GM19239 (cell line): ENCODE measurements at regions not wholly inside any gene's neighbourhood (a gene's known extent, or its start where the extent isn't known, plus 50 kb on each side); places are given as distances from the start of the nearest gene placed in this dataset.

Experiments
- DNase-seq: peaks from one replicate; pipeline ENCODE4 v3.0.0; 2011; ENCODE audit warnings: low spot score; ENCODE audit not compliant: insufficient read length
- FAIRE-seq: peaks from 2 replicates; lab custom pipeline; 2011; peaks lifted over from hg19 to GRCh38; lab: Jason Lieb, UNC

GRCh38 chr6:115733426-115733825 lies 327.3 kb downstream of the FRK start:
- DNase-seq (no peak), FAIRE-seq (no peak)

GRCh38 chr6:115729036-115729435 lies 331.7 kb downstream of the FRK start:
- DNase-seq (no peak), FAIRE-seq (no peak)

- FAIRE-seq: no peak
- DNase-seq: no peak
Observed at GRCh38 chr6:115728171-115728570, 332.5 kb downstream of the FRK start.

DNA sequence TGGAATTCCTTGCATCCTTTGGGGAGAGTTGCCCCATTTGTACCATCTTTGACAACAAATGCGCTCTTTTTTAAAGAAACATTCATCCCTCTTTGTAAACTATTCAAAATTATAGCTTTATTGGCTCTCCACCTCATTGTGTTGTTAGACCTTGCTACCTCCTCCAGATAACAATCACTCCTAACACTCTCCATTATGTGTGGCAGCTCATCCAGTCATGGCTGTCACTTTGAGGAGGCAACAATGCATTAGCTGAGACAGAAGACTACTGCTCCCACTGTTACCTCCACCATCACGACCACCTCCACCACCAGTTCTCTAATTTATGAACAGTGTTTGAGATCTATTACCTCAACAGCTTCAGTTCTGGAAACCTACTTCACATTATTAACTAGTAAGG lies 339.1 kb downstream of the FRK start:
- FAIRE-seq (no peak), DNase-seq (no peak)

DNA sequence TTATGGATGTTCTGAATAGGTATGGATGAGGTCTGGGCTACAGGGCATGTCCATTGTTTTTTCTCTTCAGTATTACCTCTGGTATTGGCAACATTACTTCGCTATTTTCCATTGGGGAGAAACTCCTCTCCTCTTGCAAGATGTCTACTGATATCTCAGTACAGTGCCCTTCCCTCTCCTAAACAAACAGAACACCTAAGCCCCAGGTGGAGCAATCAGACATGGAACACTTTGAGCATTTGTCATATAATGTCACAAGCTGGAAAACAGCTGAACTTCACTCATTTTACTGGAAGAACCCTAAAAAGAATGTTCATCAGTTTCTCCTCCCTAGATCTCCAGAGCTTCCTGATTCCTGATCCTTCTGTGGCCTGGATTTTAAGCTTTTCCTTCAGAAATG lies 339.8 kb downstream of the FRK start:
- DNase-seq (no peak), FAIRE-seq (no peak)

DNA sequence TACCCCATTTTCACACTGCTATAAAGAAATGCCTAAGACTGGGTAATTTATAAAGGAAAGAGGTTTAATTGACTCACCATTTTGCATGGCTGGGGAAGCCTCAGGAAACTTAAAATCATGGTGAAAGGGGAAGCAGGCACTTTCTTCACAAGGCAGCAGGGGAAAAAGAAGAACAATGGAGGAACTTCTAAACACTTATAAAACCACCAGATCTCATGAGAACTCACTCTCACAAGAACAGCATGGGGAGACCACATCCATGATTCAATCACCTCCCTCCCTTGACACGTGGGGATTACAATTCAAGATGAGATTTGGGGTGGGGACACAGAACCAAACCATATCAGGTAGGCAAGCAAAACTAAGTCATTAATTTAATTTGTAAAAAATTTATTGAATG lies 343.2 kb downstream of the FRK start:
- DNase-seq (no peak), FAIRE-seq (no peak)

DNA sequence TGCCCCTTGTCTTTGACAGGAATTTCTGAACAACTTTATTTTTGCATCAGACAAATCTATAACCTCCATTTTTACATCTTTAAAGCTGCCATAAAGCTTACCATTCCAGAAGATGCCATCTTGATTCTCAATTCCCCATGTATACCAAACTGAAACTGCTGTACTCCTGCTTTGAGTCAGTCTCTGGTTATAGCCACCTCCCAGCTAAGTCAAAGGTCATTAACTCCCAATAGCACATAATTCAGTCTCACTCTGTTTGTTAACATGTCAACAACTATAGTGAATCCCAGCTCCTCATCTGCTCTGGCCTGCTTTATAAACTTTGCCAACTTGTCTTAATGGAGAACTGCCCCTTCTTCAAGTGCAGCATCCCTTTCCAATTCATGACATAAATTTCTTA lies 343.6 kb downstream of the FRK start:
- DNase-seq (peak; percentile 10), FAIRE-seq (peak; percentile 68)

DNA sequence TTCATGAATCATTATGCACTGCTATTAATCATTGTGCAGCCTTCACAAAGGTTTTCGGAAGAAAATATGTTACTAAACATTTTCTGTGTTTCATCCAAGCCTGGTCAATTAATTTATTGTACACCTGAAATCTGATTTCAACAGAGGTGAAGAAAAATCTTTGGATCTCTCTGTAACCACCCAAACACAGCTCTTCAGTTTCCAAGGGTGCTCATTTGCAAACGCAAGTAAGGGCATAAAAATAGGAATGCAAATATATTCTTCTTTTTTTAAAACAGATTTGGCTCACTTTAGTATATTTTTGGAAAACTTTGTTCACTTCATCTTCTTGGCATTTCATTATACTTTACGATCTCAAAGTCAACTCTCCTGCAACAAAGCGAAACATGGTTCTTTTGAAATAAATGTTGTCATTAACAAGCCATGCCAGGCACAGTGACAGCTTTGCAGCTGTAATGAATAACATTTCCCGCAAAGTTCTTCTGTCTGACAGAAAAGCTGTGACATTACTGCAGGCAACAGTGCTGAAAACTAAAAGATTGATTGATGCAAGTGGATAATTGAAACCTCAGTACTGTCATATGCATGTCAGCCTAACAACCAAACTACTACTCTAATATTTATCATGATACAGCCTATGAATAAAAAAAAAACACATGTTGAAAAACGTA lies 348.3 kb downstream of the FRK start:
- DNase-seq: no peak
- FAIRE-seq: no peak

- FAIRE-seq: no peak
- DNase-seq: no peak
Observed at GRCh38 chr6:115708850-115709249, 351.8 kb downstream of the FRK start.

DNA sequence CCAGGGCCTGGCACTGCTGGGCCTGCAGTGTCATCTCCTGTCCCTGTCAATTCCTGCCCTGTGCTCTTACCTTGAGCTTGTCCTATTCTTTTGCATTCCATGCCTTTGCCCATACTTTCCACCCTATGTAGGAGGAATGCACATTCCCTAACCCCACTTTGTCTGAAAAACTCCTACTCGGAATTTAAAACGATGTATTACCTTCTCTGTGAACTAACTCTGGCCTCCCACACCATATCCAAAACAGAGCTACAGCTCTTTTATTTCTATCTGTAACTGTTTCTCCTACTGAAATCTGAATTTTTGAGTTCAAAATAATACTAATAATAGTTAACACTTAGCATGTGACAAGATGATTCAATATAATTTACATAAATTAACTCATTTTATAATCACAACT lies 353.7 kb downstream of the FRK start:
- no peak for FAIRE-seq
- no peak for DNase-seq

GRCh38 chr6:115706324-115706723 lies 354.4 kb downstream of the FRK start:
- no peak for DNase-seq
- FAIRE-seq: no peak

DNA sequence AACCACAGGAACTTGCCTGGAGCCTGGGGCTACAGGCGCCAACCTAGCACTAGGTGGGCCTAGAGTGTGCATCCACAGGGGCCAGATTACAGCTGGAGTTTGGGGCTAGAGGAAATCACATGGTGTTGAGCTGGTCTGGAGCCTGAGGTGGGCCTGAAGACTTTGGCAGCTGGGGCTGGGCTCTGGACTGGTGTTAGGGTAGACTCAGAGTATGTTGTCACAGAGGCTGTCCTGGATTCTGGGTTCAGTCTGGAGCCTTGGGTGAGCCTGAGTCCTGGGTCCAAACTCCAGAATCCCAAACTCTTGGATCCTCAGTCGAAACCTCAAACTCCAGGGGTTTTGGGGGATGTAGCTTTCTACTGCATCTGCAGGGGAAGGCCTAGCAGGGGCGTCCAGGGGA lies 356.7 kb downstream of the FRK start:
- no peak for FAIRE-seq

DNA sequence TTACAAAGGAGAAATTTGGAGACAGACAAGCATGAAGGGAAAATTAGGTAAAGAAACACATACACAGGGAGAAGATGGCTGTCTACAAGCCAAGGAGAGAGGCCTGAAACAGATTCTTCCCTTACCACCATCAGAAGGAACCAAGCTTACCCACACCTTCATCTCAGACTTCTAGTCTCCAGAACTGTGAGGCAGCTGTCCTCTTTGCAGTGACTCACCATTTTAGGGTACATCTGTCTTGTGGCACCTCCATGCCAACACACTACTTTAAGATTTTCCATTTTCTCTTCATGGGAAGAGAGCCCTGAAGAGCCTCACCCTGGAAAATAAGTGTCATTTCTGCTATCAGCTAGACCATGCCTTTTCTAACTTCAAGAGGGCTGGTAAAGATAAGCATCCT lies 369.3 kb downstream of the FRK start:
- FAIRE-seq (no peak), DNase-seq (no peak)

More for the DNA sequence above, 356.7 kb downstream of the FRK start:
- DNase-seq: no peak

DNA sequence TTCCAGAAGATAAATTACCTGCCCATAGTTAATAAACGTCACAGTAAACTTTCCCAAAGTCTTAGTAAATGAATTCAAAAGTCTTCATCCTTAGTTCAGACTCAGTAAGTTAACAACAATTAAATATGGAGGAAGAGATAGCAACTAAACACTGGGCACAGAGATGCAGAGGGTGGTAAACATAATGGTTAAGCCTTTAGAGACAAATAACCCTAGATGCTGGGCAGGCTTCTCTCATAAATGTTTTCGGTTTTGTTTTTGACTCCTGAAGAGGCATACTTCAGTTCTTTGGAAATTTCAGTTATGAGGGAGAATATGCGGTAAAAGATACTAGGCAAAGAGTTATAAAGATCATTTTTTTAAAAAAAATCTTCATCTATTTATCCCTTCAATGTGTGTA lies 369.8 kb downstream of the FRK start:
- no peak for DNase-seq
- no peak for FAIRE-seq

GRCh38 chr6:115681978-115682775 lies 378.5 kb downstream of the FRK start:
- no peak for FAIRE-seq
- no peak for DNase-seq

GRCh38 chr6:115680621-115681020 lies 380.1 kb downstream of the FRK start:
- FAIRE-seq (no peak), DNase-seq (no peak)

DNA sequence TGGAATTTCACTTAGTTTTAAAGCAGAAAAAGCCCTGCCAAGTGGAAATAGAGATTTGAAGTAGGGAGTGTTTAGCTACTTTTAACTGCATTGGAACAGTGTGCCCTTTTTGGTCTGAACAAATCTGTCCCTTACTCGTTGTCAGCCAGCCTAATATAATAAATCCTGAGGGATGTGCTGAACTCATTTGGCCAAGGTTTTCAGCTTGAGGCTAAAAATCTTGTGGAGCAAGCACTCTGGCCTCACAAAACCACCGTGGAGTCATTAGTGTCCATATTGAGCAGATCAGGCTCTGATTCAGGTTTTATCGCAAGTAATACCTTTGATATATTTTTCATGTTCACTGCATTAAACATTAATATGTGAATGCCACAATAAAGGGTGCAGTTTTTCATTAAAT lies 383.5 kb downstream of the FRK start:
- FAIRE-seq: no peak

DNA sequence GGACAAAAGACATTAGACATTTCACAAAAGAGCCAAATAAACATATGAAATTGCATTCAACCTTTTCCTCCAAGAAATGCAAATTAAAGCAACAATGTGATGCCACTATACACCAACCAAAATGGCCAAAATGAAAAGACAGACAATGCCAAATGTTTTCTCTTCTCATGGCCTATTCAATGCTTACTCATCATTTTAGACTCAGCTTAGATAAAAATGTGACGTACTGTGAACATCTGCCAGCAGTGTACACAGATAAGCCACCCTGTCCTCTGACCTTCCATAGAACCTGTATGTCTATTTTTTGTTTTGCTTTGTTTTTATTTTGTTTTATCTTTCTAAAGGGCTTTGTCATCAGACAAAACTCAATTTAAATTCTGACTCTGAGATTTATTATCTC lies 385.2 kb downstream of the FRK start:
- no peak for DNase-seq
- no peak for FAIRE-seq

More for the DNA sequence above, 383.5 kb downstream of the FRK start:
- no peak for DNase-seq

DNA sequence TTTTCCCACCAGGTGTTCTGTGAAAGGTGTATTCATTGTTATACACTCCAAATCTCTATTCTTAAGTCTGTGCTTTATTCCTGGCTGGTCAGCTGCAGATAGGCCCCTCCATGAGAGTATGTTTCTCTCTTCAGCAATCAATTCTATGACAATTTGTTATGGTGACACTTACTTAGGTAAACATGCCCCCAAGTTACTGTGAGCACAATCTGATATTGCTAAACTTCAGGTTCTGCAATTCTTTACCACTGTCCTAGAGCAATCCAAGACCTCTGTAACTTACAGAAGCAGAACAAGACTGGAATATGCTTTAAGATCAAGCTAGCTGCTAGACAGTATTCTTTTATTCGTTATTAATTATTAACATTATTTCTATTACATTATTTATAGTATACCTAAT lies 391.9 kb downstream of the FRK start:
- FAIRE-seq (no peak), DNase-seq (no peak)

GRCh38 chr6:115668211-115668610 lies 392.5 kb downstream of the FRK start:
- FAIRE-seq: no peak
- DNase-seq: no peak

DNA sequence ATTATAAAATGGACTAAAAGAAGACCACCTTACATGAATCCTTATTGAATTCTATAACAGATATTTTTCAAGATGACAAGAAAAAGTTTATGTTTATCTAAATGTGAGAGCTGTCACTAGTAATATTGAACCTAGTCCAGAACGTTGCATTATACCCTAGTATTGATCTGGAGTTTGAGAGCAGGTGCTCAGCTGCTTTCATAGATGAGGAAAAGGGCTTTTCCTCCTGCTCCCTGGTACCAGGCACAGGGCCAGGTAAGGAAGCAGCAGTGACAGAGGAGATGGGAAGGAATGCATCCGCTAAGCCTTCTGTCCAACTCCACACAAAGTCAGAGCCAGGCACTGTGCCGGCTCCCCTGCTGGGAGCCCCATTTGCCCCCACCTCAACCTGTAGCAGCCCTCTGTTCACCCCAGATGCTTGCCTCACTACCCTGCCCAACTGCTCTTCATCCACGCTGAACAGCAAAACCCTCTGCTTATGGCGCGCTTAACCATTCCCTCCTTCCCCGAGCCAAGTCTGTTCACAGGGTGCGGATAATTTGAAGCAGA lies 393.1 kb downstream of the FRK start:
- FAIRE-seq: no peak

DNA sequence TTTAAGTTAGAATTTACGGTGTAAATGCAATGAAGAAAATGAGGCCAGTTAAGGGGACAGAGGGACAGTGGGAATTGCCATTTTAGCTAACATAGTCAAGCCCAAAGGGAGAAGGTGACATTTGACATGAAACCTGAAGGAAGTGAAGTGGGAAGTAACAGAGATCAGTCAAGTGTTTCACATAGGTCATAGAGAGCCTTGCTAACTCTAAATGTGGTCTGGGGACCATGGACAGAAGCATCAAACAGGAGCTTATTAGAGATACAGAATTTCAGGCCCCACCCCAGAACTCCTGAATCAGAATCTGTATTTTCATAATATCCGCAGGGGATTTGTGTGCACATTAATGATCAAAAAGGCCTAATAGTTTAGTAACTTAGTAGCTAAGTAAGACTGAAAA lies 393.7 kb downstream of the FRK start:
- FAIRE-seq: no peak
- no peak for DNase-seq

More for the DNA sequence above, 393.1 kb downstream of the FRK start:
- no peak for DNase-seq
